ENCODE measurements at regions not wholly inside any gene's neighbourhood (a gene's known extent, or its start where the extent isn't known, plus 50 kb on each side); places are given as distances from the start of the nearest gene placed in this dataset.

GRCh38 chr2:66041902-66042657 lies 392.8 kb upstream of the MEIS1 start:
- no peak overlapping the region for H2BK20ac ChIP-seq (ENCODE audit: low read depth, low read length)
- H3K23ac ChIP-seq (ENCODE audit: low read depth, low read length), result no peak overlapping the region
- no peak overlapping the region for H4K91ac ChIP-seq (ENCODE audit: insufficient read depth, low read depth, low read length)
- ChIA-PET CTCF (no interaction called here), POLR2A (ENCODE audit: unreplicated experiment) (no interaction called here)
- H3K27me3 ChIP-seq (ENCODE audit: control insufficient read depth, insufficient read depth, low read length), result peaks cover 3% of the 10 kb centered on the region
- no peak overlapping the region for H3K9ac ChIP-seq (ENCODE audit: low read depth, low read length)
- no TSS peak for BruUV-seq (replicated peaks)
- no CpG with 5 or more reads among the region's 7 CpGs for WGBS, 2 experiments (ENCODE audit: extremely low coverage in 2 of 2, insufficient read length in 1 of 2)
- no peak overlapping the region for H2BK5ac ChIP-seq (ENCODE audit: low read depth, low read length, poor library complexity, severe bottlenecking)
- no peak overlapping the region for H3K4ac ChIP-seq (ENCODE audit: low read depth, low read length)
- H2AK5ac ChIP-seq (ENCODE audit: low read depth, low read length), result no peak overlapping the region
- H2AFZ ChIP-seq (replicated peaks; ENCODE audit: low read length, poor library complexity), result no peak overlapping the region
- dilution Hi-C loops (cut with HindIII; ENCODE audit: low sequenced_read_pairs, unreplicated experiment) (no loop called here), in situ Hi-C loops (cut with MboI; ENCODE audit: low sequenced_read_pairs) (no loop called here), intact Hi-C loops (cut with micrococcal nuclease) (no loop called here)
- H2BK15ac ChIP-seq (ENCODE audit: low read depth, low read length), result no peak overlapping the region
- no peaks in the 10 kb centered on the region for H3K4me1 ChIP-seq (ENCODE audit: control insufficient read depth, insufficient read depth, low read length)
- H3K18ac ChIP-seq (ENCODE audit: low read depth, low read length), result no peak overlapping the region
- no peak for ATAC-seq (ENCODE audit: low read depth)
- no peaks in the 10 kb centered on the region for H3K9me3 ChIP-seq (ENCODE audit: control insufficient read depth, insufficient read depth, low read length)
- H3K9me1 ChIP-seq (ENCODE audit: insufficient read depth, low read length), result no peaks in the 10 kb centered on the region
- H3K14ac ChIP-seq (replicated peaks; ENCODE audit: low read depth, low read length), result no peak overlapping the region
- DNase-seq, result no peak
- no peak for TF ChIP-seq MXI1 (IDR thresholded peaks at IDR 0.05; ENCODE audit: borderline replicate concordance, low read depth, low read length)
- TF ChIP-seq CTCF (conservative IDR thresholded peaks at IDR 0.05; ENCODE audit: low read depth, low read length), result no peak
- no peak for TF ChIP-seq MAFK (IDR thresholded peaks at IDR 0.05; ENCODE audit: low read depth, low read length)
- no peak for TF ChIP-seq RCOR1 (IDR thresholded peaks at IDR 0.05; ENCODE audit: insufficient replicate concordance, low read length)
- no peak for TF ChIP-seq FOS (IDR thresholded peaks at IDR 0.05; ENCODE audit: low read depth, low read length)
- no peak for TF ChIP-seq USF2 (IDR thresholded peaks at IDR 0.05; ENCODE audit: low read depth, low read length)
- no peak for TF ChIP-seq MAZ (IDR thresholded peaks at IDR 0.05; ENCODE audit: borderline replicate concordance, low read depth, low read length)
- TF ChIP-seq POLR2A (IDR thresholded peaks at IDR 0.05; ENCODE audit: low read depth, low read length), result no peak
- TF ChIP-seq NFE2L2 (IDR thresholded peaks at IDR 0.05; ENCODE audit: low read depth, low read length), result no peak
- no peak for TF ChIP-seq SMC3 (IDR thresholded peaks at IDR 0.05; ENCODE audit: low read depth, low read length)
- TF ChIP-seq RFX5 (IDR thresholded peaks at IDR 0.05; ENCODE audit: low read depth, low read length), result no peak
- no peak for TF ChIP-seq ELK1 (IDR thresholded peaks at IDR 0.05; ENCODE audit: borderline replicate concordance, low read depth, low read length)
- TF ChIP-seq BHLHE40 (IDR thresholded peaks at IDR 0.05; ENCODE audit: low read depth, low read length), result no peak
- no peak for TF ChIP-seq RAD21 (IDR thresholded peaks at IDR 0.05; ENCODE audit: low read length)
- TF ChIP-seq CEBPB (IDR thresholded peaks at IDR 0.05; ENCODE audit: low read depth, low read length), result no peak
- TF ChIP-seq CHD1 (IDR thresholded peaks at IDR 0.05; ENCODE audit: low read depth, low read length), result no peak
- H4K20me1 ChIP-seq (ENCODE audit: insufficient read depth, low read length), result no peaks in the 10 kb centered on the region
- no peak overlapping the region for H3K27ac ChIP-seq (ENCODE audit: insufficient read depth, low read length)
- H3K36me3 ChIP-seq (ENCODE audit: control insufficient read depth, insufficient read depth, low read length), result no peaks in the 10 kb centered on the region
- H3K4me3 ChIP-seq (ENCODE audit: insufficient read depth, low read depth, low read length), result no peak overlapping the region
- H3K4me2 ChIP-seq (ENCODE audit: low read depth, low read length), result no peak overlapping the region
- no peak overlapping the region for H3K56ac ChIP-seq (ENCODE audit: extremely low read depth, insufficient read depth, low read length)
- no peak overlapping the region for H2BK120ac ChIP-seq (ENCODE audit: low read depth, low read length)
- H4K5ac ChIP-seq (ENCODE audit: low read depth, low read length), result no peak overlapping the region
- H2AK9ac ChIP-seq (replicated peaks; ENCODE audit: low read depth, low read length, poor library complexity), result no peak overlapping the region
- no peaks in the 10 kb centered on the region for H3K79me1 ChIP-seq (ENCODE audit: low read depth in 1 of 2, low read length in 2 of 2)
- no peak overlapping the region for H4K8ac ChIP-seq (ENCODE audit: low read depth in 2 of 2, low read length in 2 of 2)

Measured in IMR-90 (cell line).